Ishikawa (cell line): ENCODE measurements at regions not wholly inside any gene's neighbourhood (a gene's known extent, or its start where the extent isn't known, plus 50 kb on each side); places are given as distances from the start of the nearest gene placed in this dataset.

Experiments
- CREB1 ChIP-seq: IDR thresholded peaks from 2 replicates; pipeline ENCODE4 v1.6.1; 2012; ENCODE audit warnings: low read depth
- EGR1 ChIP-seq: IDR thresholded peaks from 2 replicates; pipeline ENCODE4 v1.6.1; 2012
- EP300 ChIP-seq: IDR thresholded peaks from 2 replicates; pipeline ENCODE4 v1.6.1; 2012; ENCODE audit warnings: borderline replicate concordance
- FOXM1 ChIP-seq: IDR thresholded peaks from 2 replicates; pipeline ENCODE4 v1.6.1; 2012; ENCODE audit warnings: low read depth, borderline replicate concordance
- MAX ChIP-seq: IDR thresholded peaks from 2 replicates; pipeline ENCODE4 v1.6.1; 2012
- RAD21 ChIP-seq: IDR thresholded peaks from 2 replicates; pipeline ENCODE4 v1.6.1; 2012; ENCODE audit warnings: low read depth
- TCF12 ChIP-seq: IDR thresholded peaks from 2 replicates; pipeline ENCODE4 v1.6.1; 2012; ENCODE audit warnings: low read depth
- TEAD4 ChIP-seq: IDR thresholded peaks from 2 replicates; pipeline ENCODE4 v1.6.1; 2012
- TF ChIP-seq, protein P1 (sequence below): IDR thresholded peaks from 2 replicates; pipeline ENCODE4 v1.6.1; 2012; ENCODE audit warnings: low read depth, mild to moderate bottlenecking

GRCh38 chr4:174056959-174057358 is 226.5 kb downstream of the FBXO8 start:
- TF ChIP-seq MAX, result no peak
- TF ChIP-seq RAD21, result no peak
- no peak for TF ChIP-seq EP300
- no peak for TF ChIP-seq FOXM1
- TF ChIP-seq, protein P1, sequence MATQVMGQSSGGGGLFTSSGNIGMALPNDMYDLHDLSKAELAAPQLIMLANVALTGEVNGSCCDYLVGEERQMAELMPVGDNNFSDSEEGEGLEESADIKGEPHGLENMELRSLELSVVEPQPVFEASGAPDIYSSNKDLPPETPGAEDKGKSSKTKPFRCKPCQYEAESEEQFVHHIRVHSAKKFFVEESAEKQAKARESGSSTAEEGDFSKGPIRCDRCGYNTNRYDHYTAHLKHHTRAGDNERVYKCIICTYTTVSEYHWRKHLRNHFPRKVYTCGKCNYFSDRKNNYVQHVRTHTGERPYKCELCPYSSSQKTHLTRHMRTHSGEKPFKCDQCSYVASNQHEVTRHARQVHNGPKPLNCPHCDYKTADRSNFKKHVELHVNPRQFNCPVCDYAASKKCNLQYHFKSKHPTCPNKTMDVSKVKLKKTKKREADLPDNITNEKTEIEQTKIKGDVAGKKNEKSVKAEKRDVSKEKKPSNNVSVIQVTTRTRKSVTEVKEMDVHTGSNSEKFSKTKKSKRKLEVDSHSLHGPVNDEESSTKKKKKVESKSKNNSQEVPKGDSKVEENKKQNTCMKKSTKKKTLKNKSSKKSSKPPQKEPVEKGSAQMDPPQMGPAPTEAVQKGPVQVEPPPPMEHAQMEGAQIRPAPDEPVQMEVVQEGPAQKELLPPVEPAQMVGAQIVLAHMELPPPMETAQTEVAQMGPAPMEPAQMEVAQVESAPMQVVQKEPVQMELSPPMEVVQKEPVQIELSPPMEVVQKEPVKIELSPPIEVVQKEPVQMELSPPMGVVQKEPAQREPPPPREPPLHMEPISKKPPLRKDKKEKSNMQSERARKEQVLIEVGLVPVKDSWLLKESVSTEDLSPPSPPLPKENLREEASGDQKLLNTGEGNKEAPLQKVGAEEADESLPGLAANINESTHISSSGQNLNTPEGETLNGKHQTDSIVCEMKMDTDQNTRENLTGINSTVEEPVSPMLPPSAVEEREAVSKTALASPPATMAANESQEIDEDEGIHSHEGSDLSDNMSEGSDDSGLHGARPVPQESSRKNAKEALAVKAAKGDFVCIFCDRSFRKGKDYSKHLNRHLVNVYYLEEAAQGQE, result no peak
- TF ChIP-seq EGR1, result no peak
- no peak for TF ChIP-seq TCF12
- no peak for TF ChIP-seq CREB1
- TF ChIP-seq TEAD4, result no peak
